Neural cell (in vitro differentiated cells): ENCODE measurements at regions not wholly inside any gene's neighbourhood (a gene's known extent, or its start where the extent isn't known, plus 50 kb on each side); places are given as distances from the start of the nearest gene placed in this dataset.

Experiments used
- H2AFZ ChIP-seq: fragments of 200-600, 300-800 bp; sonication (generic), shearing (Covaris generic); 2 replicates; pipeline ENCODE4 v1.6.0; 2014; ENCODE audit warnings: low read depth, mild to moderate bottlenecking, antibody characterized with exemption, low read length, moderate library complexity
- H3F3A ChIP-seq: fragments of 200-600 bp; shearing (Covaris generic); 2 replicates; pipeline ENCODE4 v1.6.1; 2016; ENCODE audit warnings: mild to moderate bottlenecking, moderate library complexity, mixed read lengths, antibody characterized with exemption, low read length; ENCODE audit not compliant: insufficient read depth, poor library complexity, severe bottlenecking
- H3K27ac ChIP-seq: fragments of 200-600, 300-800 bp; sonication (generic), shearing (Covaris generic); 2 replicates; pipeline ENCODE4 v1.5.1; 2014; ENCODE audit warnings: mild to moderate bottlenecking, low read length, moderate library complexity
- H3K27me3 ChIP-seq: fragments of 300-800, 200-600 bp; sonication (generic), shearing (Covaris generic); 2 replicates; pipeline ENCODE4 v1.6.0; 2014; ENCODE audit warnings: mild to moderate bottlenecking, low read depth, low read length, moderate library complexity; ENCODE audit not compliant: insufficient read depth
- H3K36me3 ChIP-seq: fragments of 300-800, 200-600 bp; sonication (generic), shearing (Covaris generic); 2 replicates; pipeline ENCODE4 v1.5.1; 2014; ENCODE audit warnings: mild to moderate bottlenecking, antibody characterized with exemption, low read length, moderate library complexity; ENCODE audit not compliant: insufficient read depth
- H3K4me2 ChIP-seq: fragments of 300-800, 200-600 bp; sonication (generic), shearing (Covaris generic); 2 replicates; pipeline ENCODE4 v1.6.0; 2014; ENCODE audit warnings: mild to moderate bottlenecking, low read length
- H3K4me3 ChIP-seq: fragments of 300-800, 200-600 bp; sonication (generic), shearing (Covaris generic); 2 replicates; pipeline ENCODE4 v1.5.1; 2014; ENCODE audit warnings: mild to moderate bottlenecking, low read length, moderate library complexity
- H3K79me2 ChIP-seq: fragments of 200-600 bp; shearing (Covaris generic); replicated peaks from 2 replicates; pipeline ENCODE4 v1.6.0; 2014; ENCODE audit warnings: mild to moderate bottlenecking, low read length, moderate library complexity; ENCODE audit not compliant: insufficient read depth
- H3K9ac ChIP-seq: fragments of 300-800, 200-600 bp; sonication (generic), shearing (Covaris generic); 2 replicates; pipeline ENCODE4 v1.6.1; 2016; ENCODE audit warnings: mild to moderate bottlenecking, low read length, mixed read lengths
- H3K9me2 ChIP-seq: fragments of 200-600 bp; shearing (Covaris generic); 2 replicates; pipeline ENCODE4 v1.6.1; 2016; ENCODE audit warnings: mild to moderate bottlenecking, low read length, mixed read lengths; ENCODE audit not compliant: insufficient read depth
- H3K9me3 ChIP-seq: fragments of 200-600, 300-800 bp; sonication (generic), shearing (Covaris generic); 2 replicates; pipeline ENCODE4 v1.6.1; 2016; ENCODE audit warnings: mild to moderate bottlenecking, mixed run types, low read length, moderate library complexity, mixed read lengths
- H4K20me1 ChIP-seq: fragments of 200-600 bp; shearing (Covaris generic); 2 replicates; pipeline ENCODE4 v1.6.1; 2016; ENCODE audit warnings: mild to moderate bottlenecking, mixed run types; ENCODE audit not compliant: insufficient read depth
- CTCF ChIP-seq: fragments of 450-650 bp; IDR thresholded peaks from 2 replicates; pipeline ENCODE4 v1.5.1; 2014; ENCODE audit warnings: antibody characterized with exemption, mild to moderate bottlenecking, moderate library complexity; ENCODE audit not compliant: poor library complexity, severe bottlenecking
- EP300 ChIP-seq: fragments of 450-650 bp; conservative IDR thresholded peaks from 2 replicates; pipeline ENCODE4 v1.6.1; 2014; ENCODE audit warnings: antibody characterized with exemption, mild to moderate bottlenecking, moderate library complexity; ENCODE audit not compliant: poor library complexity, severe bottlenecking
- EZH2 ChIP-seq: fragments of 200-600, 300-800 bp; shearing (Covaris generic), sonication (generic); IDR thresholded peaks from 2 replicates; pipeline ENCODE4 v1.6.1; 2014; ENCODE audit warnings: antibody characterized with exemption, low read length, borderline replicate concordance, mild to moderate bottlenecking; ENCODE audit not compliant: insufficient read depth, poor library complexity, severe bottlenecking
- MXI1 ChIP-seq: fragments of 450-650 bp; conservative IDR thresholded peaks from 2 replicates; pipeline ENCODE4 v1.6.1; 2014; ENCODE audit warnings: antibody characterized with exemption, mild to moderate bottlenecking; ENCODE audit not compliant: poor library complexity, severe bottlenecking
- POLR2AphosphoS5 ChIP-seq: IDR thresholded peaks from 2 replicates; pipeline ENCODE4 v1.6.1; 2012
- RAD21 ChIP-seq: fragments of 450-650 bp; conservative IDR thresholded peaks from 2 replicates; pipeline ENCODE4 v1.6.1; 2014; ENCODE audit warnings: antibody characterized with exemption, mild to moderate bottlenecking, moderate library complexity
- REST ChIP-seq: IDR thresholded peaks from 2 replicates; pipeline ENCODE4 v1.6.1; 2012; ENCODE audit warnings: borderline replicate concordance
- SMC3 ChIP-seq: fragments of 450-650 bp; conservative IDR thresholded peaks from 2 replicates; pipeline ENCODE4 v1.6.1; 2014; ENCODE audit warnings: antibody characterized with exemption, mild to moderate bottlenecking, moderate library complexity; ENCODE audit not compliant: poor library complexity
- TAF1 ChIP-seq: IDR thresholded peaks from 2 replicates; pipeline ENCODE4 v1.6.1; 2012; ENCODE audit warnings: low read depth

GRCh38 chr18:41042866-41043265 lies 912.2 kb upstream of the PIK3C3 start:
- H3K9me2 ChIP-seq = no peaks in the 10 kb centered on the region
- no peaks in the 10 kb centered on the region for H3F3A ChIP-seq
- TF ChIP-seq MXI1 (no peak), SMC3 (no peak), POLR2AphosphoS5 (no peak), TAF1 (no peak), RAD21 (no peak), REST (no peak), CTCF (no peak)
- no peaks in the 10 kb centered on the region for H3K79me2 ChIP-seq
- no peak overlapping the region for H3K4me2 ChIP-seq
- H4K20me1 ChIP-seq = no peaks in the 10 kb centered on the region
- no peak overlapping the region for H2AFZ ChIP-seq
- no peak overlapping the region for H3K27ac ChIP-seq
- H3K9ac ChIP-seq = no peak overlapping the region
- no peak overlapping the region for H3K4me3 ChIP-seq
- peaks cover 6% of the 10 kb centered on the region for H3K9me3 ChIP-seq
- no peaks in the 10 kb centered on the region for H3K27me3 ChIP-seq
- no peaks in the 10 kb centered on the region for H3K36me3 ChIP-seq

GRCh38 chr18:41038071-41038470 lies 917.0 kb upstream of the PIK3C3 start:
- no peak for TF ChIP-seq MXI1
- no peak for TF ChIP-seq EZH2
- TF ChIP-seq REST = no peak
- no peak for TF ChIP-seq POLR2AphosphoS5
- TF ChIP-seq SMC3 = no peak
- no peak for TF ChIP-seq TAF1
- TF ChIP-seq CTCF = no peak
- TF ChIP-seq RAD21 = no peak
- TF ChIP-seq EP300 = no peak
- Histone ChIP-seq H3K9me3 (peaks cover 6% of the 10 kb centered on the region), H3K9ac (no peak overlapping the region), H4K20me1 (no peaks in the 10 kb centered on the region), H3K27me3 (no peaks in the 10 kb centered on the region), H3K27ac (no peak overlapping the region), H3K36me3 (no peaks in the 10 kb centered on the region), H3F3A (no peaks in the 10 kb centered on the region), H2AFZ (no peak overlapping the region), H3K79me2 (no peaks in the 10 kb centered on the region), H3K4me3 (no peak overlapping the region), H3K4me2 (no peak overlapping the region), H3K9me2 (no peaks in the 10 kb centered on the region)
